ENCODE measurements at regions not wholly inside any gene's neighbourhood (a gene's known extent, or its start where the extent isn't known, plus 50 kb on each side); places are given as distances from the start of the nearest gene placed in this dataset.
"Not testable (repeated sequence)": the region's sequence is repeated elsewhere in the genome, so short reads cannot be mapped to it uniquely, and the experiment has no call there.

DNA sequence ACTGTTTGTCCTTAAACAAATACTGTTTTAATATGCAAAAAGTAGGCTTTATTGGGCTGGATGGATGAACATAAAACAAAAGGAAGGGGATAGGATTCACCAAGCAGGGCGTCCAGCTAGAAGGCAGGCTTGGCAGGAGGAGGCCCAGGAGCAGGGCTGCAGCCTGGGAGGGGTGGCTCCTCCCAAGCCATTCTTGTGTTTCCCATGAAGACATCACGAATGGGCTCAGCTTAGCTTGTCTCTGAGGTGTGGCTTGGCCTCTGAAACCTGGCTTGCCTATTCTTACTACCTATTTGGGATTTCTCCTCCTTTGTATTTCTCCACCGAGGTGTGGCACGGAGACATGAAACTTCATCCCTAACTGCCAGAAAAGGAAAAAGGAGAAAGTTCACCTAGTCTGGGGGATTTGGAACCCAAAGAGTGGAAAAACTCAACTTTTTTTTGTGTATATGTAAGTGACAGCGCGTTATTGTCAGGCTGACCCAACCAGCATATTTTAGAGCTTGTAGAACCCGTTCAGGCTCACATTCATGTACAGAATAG is 481.9 kb upstream of the SPRED2 start:
- no peak for DNase-seq (ENCODE audit: low read depth)

DNA sequence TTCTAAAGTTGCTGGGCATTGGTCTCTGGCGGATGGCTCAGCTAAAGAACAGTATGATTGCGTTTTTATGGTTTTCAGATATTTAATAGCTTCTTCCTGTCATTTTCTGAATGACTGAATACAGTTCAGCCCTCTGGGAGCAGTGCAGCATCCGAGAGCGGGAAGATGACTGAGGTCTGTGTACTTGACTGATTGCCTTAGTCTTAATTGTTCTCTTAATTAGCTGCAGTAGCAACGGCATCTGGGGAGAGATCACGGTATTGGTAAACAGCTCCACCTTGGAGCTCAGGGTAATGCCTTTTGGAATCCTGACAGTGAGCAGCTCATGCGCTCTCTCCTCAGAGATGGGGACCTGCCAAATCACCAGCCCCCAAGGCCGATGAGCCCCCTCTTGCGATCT is 481.4 kb upstream of the SPRED2 start:
- no peak for DNase-seq (ENCODE audit: low read depth)

DNA sequence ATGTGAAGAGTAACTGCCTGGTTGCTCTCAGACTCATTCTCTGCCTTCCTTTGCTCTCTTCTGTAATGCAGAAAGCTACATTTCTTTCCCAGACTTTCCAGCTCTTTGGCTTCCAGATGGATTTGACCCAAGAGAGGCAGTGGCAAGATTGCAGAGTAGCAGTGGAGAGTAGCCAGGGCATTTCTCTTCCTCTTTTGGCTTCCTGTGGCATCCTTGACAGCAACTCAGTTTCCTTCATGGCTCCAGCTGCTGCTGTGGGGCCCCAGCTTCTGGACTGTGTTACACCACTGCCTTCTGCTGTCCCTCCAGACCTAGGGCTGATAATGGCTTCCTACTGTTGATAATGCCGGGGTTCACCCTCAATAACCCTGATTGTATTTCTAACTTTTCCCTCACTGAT is 469.4 kb upstream of the SPRED2 start:
- DNase-seq (ENCODE audit: low read depth): no peak

DNA sequence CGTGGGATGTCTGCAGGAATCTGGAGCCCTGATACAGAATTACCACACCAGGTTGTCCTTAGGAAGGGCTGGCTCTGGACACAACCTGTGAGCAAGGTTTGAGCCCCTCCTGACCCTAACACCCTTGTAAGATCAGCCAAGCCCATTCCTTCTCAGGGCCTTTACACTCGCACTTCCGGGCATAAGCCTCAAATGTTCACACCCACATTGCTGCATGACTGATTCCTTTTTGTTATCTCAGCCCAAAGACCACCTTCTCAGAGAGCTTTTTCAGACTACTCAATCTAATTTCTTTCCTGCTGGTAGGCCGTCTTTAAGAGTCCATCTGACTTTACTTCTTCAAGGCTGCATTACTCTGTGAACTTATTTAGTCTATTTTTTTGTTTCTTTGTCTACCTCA is 464.0 kb upstream of the SPRED2 start:
- DNase-seq (ENCODE audit: low read depth): no peak

DNA sequence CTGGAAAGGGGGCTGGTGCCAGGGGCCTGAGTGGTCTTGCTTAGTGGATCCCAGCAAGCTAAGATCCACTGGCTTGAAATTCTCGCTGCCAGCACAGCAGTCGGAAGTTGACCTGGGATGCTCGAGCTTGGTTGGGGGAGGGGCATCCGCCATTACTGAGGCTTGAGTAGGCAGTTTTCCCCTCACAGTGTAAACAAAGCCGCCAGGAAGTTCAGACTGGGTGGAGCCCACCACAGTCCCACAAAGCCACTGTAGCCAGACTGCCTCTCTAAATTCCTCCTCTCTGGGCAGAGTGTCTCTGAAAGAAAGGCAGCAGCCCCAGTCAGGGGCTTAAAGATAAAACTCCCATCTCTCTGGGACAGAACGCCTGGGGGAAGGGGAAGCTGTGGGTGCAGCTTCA is 457.7 kb upstream of the SPRED2 start:
- not testable (repeated sequence) for DNase-seq (ENCODE audit: low read depth)

DNA sequence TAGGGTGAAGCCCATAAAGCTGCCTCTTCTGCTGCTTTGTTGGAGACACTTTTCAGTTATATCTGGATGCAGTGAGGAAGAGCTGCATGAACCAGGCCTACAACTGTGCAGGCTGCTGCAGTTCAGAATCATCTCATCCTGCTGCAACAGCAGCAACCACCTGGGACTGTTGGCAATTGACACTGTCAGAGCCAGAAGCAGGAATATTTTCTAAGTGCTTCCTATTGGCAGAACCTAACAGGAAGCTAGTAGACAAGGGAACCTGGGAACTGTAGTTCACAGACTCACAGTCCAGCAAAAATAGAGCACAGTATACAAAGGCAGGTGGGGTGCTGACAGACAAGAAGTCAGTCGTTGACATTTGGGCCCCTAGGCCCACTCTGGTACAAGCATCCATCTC is 452.9 kb upstream of the SPRED2 start:
- no peak for DNase-seq (ENCODE audit: low read depth)

DNA sequence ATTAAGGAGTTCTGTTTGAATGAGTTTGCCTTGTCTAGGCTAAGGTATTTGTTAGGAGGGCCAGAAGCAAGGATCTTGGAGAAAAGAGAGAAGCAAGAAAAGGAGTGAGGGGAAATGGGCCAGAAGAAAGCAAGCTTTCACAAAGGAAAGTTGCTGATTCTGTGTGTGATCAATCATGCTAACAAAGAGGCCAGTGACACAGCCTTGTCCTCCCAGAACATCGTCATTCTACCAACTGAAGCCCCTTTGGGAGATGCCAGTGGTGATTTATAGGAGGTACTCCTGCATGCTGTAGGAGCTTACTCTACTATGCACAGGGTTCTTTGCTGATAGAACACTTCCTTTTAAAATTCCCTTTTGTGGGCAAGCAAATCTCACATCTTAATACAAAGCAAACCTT is 449.2 kb upstream of the SPRED2 start:
- DNase-seq (ENCODE audit: low read depth): no peak

DNA sequence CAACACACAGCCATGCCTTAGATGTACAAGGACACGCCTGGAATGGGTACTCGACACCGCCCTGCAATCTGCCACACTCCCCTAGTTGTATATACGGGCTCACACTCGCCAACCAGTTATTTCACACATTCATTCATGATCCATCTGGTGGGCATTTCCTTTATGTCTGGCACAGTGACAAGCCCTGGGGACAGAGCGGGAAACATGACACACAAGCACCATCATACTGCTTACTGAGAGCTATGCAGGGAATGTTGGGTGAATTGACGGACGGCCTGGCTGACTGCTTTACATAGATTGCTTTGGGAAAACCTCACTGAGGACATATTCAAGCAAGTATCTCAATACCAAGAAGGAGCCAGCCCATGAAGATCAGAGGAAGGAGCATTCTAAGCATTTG is 448.0 kb upstream of the SPRED2 start:
- DNase-seq (ENCODE audit: low read depth): peak; percentile 13

DNA sequence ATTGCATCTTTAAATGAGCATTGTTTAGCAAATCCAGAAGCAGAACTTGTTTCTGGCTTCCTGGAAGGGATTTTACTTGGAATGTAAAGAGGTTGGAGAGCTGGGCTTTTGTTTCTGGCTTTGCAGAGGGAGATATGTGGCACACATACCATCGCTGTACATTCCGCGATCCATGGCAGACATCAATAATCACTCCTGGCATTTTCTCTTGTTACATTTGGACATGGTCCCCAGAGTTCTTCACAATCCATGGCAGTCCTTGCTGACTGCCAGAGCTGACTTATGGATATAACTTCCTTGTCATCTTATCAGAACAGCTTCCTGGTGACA is 445.6 kb upstream of the SPRED2 start:
- DNase-seq (ENCODE audit: low read depth): no peak

DNA sequence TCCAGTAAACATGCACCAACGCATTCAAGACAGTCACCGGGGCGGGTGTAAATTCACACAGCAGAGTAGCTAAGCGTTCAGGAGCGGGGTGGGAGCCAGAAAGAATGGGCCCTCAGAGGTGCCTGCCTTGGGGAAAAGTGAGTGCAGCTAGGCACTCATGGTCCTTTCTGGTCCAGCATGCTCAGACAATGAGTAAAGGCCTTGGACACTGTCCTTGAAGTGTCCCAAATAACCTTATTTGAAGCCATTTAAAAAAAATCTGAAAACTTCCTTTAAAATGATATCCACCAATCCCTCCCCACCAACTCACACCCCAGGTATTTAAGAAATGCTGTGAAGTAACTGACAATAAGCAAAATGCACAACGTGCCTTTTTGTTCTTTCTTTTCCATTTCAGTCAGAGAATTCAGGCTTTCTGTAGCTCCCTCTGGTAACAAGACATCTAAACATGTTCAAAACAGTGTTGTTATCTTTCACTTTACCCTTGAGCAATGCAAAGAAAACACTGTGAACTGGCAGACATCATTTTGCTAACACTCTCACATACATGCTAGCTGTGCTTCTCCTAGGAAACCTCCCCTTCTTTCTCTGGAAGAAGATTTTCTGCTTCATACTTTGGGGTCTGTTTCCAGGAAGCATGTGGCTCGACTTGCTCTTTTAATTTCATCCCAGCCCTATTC is 445.1 kb upstream of the SPRED2 start:
- no peak for DNase-seq (ENCODE audit: low read depth)

DNA sequence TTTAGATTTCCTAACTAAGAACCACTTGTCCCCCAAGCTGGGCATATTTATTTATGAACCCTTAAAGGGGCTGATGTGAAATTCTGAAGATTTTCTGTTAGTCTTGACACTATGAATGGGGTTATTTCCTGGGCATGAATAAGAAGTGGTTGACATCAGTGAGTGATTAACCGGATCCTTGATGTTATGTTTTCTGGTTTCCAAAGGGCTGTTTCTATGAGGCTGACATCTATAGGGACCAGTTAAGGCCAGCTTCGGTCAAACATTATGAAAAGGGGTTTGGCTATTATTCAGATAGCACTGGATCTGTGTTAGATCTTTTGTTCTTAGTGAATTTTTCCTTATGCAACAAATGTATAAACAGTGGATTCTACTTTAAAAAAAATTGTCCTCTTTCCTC is 443.7 kb upstream of the SPRED2 start:
- DNase-seq (ENCODE audit: low read depth): no peak

DNA sequence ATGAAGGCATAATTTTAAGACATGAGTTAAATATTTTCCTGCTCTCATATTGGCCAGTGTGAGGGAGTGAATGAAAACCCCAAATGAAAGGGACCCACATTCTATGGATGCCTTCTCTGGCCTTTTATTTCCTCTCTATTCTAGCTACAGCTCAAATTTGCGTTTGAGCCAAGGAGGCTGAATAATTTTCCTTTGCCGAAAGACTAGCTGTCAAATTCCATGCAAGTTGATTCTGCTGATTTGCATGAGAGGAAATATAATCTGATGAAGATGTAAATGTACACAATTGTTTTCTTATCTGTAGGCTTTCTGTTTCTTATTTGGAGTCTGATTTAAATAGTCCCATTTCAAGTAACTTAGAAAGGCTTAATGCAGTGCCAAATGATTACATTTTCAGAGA is 438.4 kb upstream of the SPRED2 start:
- no peak for DNase-seq (ENCODE audit: low read depth)

DNA sequence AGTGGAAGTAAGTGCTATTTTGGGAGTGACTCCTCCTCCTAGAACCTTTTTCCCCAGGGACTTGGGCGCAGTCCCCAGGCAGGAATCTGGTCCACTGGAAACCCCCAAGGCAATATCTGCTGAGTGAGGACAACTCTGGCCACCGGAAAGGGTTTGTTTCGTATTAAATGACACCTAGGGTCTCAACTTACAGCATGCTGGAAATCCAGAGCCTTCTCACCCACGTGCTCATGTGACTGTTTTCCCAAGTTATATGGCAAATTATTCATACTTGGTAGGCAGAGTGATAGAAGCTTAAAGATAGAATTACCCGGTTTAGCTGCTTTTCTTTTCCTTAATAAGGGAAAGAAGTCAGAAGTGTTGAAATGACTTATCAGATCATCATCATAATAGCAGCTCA is 436.9 kb upstream of the SPRED2 start:
- DNase-seq (ENCODE audit: low read depth): no peak

DNA sequence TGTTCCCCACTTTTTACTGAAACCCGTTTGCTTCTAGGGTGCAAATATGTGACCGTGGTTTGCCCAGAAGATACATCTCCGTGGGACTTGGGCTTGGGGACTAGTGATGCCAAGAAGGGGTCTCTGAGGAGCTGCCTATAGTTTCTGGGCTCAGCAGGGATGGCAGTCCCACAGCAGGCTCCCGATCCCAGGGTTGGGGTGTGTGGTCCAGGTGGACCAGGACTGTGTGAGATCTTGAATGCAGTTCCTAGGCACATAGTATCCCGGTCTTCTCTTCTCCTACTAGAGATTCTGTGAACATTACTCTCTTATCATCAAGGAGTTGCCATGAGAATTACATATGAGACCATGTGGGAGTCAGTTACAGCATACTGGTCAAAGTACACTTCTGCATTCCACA is 435.8 kb upstream of the SPRED2 start:
- DNase-seq (ENCODE audit: low read depth): no peak

DNA sequence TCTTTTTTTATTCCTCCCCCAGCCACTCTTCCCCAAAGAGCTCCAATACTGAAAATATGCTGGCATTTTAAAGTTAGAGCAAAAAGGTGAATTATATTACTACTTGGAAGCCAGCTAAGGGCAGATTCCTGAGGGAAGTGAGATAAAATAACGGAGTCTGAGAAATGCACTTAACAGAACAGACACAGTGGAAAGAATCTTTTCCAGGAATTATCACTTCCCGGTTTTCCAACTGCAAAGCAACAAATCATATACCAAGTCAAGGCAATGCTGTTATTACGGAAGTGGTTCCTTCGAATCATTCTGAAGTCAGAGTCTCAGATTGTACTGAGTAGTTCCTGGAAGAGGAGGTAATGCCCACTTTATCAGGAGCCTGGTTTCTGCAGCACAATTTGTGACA is 435.0 kb upstream of the SPRED2 start:
- no peak for DNase-seq (ENCODE audit: low read depth)

DNA sequence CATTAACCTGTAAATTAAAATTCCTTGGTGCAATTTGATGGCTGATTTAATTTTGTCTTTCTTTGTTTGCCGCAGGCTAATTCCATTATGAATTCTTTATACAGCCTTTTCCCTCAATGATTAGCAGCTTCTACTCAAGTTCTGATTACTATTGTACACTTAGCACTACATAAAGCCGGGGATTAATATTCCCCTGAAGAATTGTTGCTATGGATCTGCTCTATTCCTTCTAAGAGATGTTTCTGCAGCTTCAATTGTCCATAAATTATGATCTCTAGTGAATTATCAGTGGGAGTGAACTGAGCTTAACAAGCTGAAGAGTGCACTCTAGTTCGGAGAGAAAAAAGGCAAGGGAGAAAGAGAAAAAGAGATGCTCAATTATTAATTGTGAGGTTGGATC is 433.7 kb upstream of the SPRED2 start:
- DNase-seq (ENCODE audit: low read depth): no peak

DNA sequence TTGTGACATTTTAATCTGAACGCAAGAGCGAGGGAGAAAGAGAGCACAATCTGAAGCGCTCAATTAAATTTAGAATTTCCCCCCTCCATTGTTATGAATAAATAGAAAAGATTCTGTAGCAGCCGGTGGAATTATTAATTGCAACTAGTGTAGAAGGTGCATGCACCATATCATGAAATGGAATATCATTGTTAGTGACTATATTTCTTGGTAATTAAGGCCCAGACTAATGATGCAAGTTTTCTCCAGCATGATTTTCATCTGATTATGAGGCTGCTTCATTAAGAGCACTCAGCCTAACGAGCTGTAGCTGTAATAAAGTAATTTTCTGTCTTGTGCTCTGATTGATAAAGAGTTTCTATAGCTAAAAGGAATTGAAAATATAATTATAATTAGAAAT is 432.2 kb upstream of the SPRED2 start:
- DNase-seq (ENCODE audit: low read depth): no peak

DNA sequence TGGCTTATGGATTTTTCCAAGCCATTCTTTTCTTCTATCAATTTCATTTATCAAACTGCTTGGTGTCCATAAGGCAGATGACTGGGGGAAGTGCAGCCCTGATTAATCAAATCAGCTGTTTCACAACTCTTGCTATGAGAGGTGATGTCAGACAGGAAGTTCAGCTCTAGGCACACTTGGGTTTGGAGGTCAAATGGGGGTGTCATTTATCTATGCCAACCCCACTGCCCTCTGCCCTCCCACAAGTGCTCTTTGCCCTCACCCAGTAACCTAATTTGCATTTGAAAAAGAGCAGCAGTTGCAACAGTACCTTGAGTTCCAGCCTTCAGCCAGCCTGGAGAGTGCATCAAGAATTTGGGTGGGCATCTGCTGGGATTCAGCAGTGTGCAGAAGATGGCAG is 431.3 kb upstream of the SPRED2 start:
- no peak for DNase-seq (ENCODE audit: low read depth)

DNA sequence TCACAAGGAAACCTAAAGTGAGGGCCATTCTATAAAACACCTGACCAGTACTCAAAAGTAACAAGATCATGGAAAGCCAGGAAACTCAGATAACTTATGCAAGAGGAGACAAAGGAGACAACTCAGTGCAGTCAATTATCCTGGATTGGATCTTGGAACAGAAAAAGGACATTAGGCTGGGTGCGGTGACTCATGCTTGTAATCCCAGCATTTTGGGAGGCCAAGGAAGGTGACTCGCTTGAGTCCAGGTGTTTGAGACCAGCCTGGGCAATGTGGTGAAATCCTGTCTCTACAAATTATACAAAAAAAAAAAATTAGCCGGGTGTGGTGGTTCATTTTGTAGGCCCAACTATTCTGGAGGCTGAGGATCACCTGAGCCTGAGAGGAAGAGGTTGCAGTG is 424.5 kb upstream of the SPRED2 start:
- DNase-seq (ENCODE audit: low read depth): no peak

DNA sequence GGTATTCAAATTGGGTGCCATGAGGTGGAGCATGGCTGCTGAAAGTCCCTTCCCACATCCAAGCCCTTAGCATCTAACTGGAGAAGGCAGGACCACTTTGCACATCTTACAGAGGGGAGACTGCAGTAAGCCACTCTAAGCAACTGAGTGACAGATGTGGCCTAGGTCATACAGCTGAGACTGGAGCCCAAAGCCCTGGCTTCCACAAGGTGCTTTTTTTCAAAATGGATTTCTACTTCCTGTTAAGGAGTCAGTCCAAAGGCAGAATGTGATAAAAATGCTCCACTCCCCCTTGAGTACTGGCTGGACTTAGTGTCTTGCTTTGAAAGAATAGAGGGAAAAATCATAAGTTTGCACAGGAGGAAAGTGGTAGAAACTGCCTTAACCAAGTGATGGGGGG is 424.0 kb upstream of the SPRED2 start:
- DNase-seq (ENCODE audit: low read depth): no peak

DNA sequence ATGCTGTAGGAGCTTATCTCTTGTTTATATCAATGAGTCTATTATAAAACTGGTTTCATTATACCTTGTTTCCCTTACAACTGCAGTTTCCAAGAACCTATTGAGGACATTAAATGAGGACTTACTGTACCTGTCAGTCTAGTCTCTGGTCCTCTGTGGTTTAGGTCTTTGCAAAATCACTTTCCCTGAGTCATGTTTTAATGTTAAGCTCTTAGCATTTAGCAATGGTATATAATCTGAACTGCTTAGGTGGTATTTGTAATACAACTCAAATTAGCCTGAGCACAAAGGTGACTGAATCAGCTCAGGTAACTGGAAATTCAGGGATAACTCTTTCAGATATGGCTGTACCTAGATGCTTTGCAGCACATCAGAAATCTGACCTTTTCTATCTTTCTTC is 418.3 kb upstream of the SPRED2 start:
- no peak for DNase-seq (ENCODE audit: low read depth)

DNA sequence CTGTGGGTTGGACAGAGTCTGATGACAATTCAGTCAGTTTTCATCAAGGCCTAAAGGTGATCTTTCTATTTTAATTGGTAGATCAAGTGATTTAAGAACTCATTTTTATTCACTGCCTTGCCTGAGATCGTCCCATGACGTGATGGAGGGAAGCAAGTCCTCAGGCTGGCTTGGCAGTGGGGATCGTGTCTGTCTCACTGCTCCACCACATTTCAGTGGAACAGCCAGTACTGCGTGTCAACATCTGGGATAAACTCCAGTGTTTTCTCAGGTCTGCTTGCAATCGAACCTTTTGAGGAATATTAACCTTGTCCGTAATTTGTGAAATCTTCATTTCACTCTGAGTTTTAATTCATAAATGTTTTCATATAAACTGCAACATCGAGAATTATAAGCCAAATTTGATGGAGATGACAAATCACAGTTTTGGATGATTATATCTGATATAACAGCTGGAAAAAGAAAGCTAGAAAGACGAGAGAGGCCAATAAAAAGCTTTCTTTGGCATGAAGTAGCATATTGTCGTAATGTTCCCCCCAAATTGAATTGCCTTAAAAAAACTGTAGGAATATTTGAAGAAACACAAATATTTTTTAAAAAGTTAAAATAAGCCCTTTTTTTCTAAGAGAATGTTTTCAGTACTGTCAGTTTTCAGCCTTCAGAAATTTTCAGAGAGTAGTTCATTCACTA is 414.7 kb upstream of the SPRED2 start:
- DNase-seq (ENCODE audit: low read depth): no peak

DNA sequence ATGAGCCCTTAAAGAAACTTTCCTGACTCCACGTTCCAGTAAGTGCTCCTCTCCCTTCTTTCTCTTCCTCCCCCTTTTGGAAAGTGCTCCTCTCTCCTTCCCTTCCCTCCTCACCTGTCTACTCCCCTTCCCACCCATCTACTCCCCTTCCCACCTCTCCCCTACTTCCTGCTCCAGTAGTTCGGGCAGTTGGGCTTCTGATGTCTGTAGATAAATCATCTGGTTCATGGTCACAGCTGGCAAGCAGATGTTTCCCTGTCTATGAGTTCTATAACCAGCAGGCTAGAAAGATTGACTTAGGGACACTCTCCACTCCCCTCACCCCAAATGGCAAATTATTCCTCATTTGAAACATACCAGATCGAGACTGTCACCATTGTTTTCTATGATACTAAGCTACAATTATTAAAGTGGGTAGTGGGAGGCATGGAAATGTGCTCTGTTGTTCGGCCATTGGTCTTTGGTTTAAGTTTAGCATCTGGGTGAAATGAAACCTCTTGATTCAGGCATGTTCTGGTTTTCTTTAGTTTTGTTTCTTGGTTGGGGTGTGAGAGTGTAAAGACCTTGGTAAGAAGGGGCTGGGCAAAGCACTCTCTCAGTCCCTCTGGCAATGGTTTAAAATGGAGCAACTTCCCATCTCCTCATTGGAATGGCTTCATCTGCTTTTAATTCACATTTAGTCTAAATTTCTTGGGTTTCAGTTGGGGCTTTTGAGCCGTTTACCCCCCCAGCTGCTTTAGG is 413.2 kb upstream of the SPRED2 start:
- peak; percentile 2 for DNase-seq (ENCODE audit: low read depth)

All from RPMI7951 (cell line).